Activated CD8-positive, alpha-beta memory T cell treated with anti-CD3 and anti-CD28 coated beads, Interleukin-2, amount 50 U/mL, for 24 hours (primary cell): ENCODE measurements at regions not wholly inside any gene's neighbourhood (a gene's known extent, or its start where the extent isn't known, plus 50 kb on each side); places are given as distances from the start of the nearest gene placed in this dataset.
"Not testable (repeated sequence)": the region's sequence is repeated elsewhere in the genome, so short reads cannot be mapped to it uniquely, and the experiment has no call there.

Experiments
- DNase-seq: peaks from one replicate; pipeline ENCODE4 v3.0.0-alpha.2; 2020; ENCODE audit errors: extremely low read depth

DNA sequence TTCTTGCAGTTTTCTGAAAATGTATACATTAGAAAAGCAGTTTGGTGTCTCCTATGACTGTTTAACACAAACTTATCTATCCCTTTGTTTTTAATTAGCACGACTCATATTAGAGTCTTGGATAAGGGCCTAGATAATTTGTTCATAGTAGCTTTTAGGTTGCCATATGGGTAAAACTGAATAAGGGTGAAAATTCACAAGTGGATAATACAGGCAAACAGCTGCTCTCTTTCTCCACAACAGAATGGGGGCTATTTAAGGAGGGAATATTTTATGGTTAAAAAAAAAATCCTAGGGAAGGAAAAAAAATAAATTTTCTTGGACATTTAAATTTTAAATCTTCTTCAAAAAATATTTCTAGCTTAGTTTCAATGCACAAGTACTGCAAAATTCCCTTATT is 1416.1 kb downstream of the GATA3 start:
- no peak for DNase-seq

GRCh38 chr10:9501944-9502343 is 1447.5 kb downstream of the GATA3 start:
- DNase-seq, result no peak

DNA sequence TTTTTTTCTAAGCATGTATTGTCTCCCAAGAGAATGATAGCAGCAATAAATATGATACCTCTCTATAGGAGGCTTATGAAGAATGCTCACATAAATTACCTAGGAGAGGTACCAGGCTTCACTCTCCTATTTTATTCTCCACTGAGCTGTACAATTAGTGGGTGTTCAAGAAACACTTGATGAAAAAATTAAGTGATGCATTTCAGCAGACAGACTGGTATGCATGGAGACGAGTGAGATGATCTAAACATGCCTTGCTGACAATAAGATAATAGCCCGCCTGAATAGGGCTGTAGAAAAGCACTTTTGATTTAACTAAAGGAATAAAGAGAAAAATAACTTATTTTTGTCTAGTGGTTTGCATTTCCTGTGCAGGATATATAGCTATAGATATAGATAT is 1449.7 kb downstream of the GATA3 start:
- DNase-seq, result no peak

DNA sequence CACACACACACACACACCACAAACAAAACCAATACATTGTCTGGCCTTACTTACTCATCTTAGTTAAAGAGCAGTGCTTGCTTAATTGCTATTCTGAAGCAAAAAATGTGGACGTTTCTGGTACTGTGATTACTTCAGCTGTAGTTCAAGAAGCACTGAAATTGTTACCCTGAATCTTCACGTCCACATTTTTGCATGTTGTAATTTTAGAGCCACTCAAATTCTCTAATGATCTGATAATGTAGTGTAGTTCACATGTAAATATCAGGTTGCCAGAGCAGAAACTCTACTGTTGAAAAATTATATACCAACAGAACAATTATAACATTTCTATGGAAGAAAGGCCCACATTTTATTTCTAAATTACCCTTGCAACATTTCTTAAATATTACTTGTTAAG is 1451.1 kb downstream of the GATA3 start:
- DNase-seq, result no peak

- no peak for DNase-seq
Observed at GRCh38 chr10:9508606-9509005, 1454.1 kb downstream of the GATA3 start.

- DNase-seq, result no peak
Observed at GRCh38 chr10:9510626-9511025, 1456.1 kb downstream of the GATA3 start.

DNA sequence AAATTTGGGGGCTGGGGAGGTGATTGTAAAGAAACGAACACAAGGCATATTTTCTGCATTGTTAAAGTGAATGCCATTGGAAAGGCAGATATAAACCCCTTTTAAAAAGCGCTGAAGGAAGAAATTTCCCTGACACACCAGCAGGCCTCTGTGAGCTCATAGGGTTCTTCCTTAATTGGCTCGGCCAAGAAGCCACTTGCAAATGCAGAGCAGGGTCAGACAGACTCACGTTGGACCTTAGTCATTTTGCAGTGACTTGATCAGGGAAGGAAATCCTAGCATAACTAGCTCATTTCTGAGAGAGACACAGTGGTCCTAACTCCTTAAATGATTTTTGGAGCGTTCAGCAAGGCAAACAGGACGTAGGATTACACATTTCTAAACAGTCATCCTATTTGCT is 1461.4 kb downstream of the GATA3 start:
- DNase-seq, result no peak

DNA sequence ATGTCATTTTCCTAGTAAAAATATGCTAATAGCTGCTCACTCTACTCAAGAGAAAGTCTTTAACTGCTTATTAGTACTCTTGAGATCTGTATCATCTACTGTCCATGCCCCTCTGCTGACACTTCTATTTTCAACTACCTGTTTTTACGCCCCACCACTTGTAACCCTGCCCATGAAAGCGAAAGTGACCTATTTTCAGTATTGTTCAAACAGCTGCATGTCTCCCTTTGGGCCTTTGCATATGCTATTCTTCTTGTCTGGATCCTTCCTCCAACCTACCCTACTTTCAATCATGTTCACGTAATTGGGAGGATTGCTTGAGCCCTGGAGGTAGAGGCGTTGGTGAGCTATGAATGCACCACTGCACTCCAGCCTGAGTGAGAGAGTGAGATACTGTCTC is 1481.3 kb downstream of the GATA3 start:
- DNase-seq, result no peak

- DNase-seq, result no peak
Observed at GRCh38 chr10:9545073-9545472, 1472.6 kb upstream of the CELF2 start.

GRCh38 chr10:9547936-9548904 is 1469.5 kb upstream of the CELF2 start:
- no peak for DNase-seq

DNA sequence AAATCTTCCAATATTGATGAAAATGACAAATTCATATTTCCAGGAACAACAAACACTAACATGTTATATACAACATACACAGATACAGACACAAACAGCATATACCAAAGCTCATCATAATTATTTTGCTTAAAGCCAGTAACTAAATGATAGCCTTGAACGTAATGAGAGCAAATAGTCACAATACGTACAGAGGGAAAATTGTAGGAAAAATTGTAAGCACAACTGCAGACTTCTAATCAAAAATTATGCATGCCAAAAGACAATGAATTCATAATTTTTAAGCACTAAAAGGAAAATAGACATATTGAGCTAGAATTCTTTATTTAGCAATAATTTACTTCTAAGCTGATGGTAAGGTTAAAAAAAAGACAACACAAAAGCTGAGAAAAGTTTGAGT is 1466.9 kb upstream of the CELF2 start:
- no peak for DNase-seq

- DNase-seq, result no peak
Observed at GRCh38 chr10:9554321-9554720, 1463.4 kb upstream of the CELF2 start.

- no peak for DNase-seq
Observed at GRCh38 chr10:9560976-9561375, 1456.7 kb upstream of the CELF2 start.

- no peak for DNase-seq
Observed at GRCh38 chr10:9561821-9562505, 1455.7 kb upstream of the CELF2 start.

- no peak for DNase-seq
Observed at GRCh38 chr10:9577746-9578145, 1439.9 kb upstream of the CELF2 start.

DNA sequence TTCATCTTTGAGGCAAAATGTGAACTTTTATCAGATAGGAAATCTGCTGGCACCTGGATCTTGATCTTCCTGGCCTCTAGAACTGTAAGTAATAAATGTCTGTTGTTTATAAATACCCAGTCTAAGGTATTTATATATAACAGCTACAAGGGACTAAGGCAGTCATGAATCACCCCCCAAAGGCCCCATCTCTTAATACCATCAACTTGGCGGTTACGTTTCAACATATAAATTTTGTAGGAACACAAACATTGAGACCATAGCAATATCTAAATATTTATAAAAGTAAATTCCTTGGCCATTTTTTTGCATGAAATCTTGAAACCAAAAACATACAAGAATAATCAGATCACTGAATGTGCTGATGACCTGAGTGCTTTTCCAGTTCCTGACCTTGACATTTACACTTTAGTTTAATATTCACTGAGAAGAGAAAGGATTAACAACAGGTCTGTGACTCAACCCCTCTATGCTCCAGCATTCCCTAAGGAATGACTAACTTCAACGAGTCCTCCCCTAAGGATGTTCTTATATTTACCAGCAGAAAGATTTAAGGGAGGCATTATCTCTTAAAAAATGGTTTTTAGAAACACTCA is 1438.5 kb upstream of the CELF2 start:
- no peak for DNase-seq

DNA sequence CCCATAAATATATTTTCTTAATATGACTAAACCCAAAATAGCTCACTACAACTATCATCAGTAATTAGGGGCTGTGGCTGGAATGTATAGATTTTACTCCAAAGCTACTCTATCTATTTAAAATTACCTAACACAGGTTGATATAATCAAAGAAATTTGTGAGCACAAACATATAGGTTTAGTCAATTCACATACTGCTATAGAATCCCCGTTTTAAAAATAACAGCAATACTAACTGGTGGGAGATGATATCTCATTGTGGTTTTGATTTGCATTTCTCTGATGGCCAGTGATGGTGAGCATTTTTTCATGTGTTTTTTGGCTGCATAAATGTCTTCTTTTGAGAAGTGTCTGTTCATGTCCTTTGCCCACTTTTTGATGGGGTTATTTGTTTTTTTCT is 1434.9 kb upstream of the CELF2 start:
- DNase-seq, result not testable (repeated sequence)

- no peak for DNase-seq
Observed at GRCh38 chr10:9596368-9596920, 1421.2 kb upstream of the CELF2 start.

DNA sequence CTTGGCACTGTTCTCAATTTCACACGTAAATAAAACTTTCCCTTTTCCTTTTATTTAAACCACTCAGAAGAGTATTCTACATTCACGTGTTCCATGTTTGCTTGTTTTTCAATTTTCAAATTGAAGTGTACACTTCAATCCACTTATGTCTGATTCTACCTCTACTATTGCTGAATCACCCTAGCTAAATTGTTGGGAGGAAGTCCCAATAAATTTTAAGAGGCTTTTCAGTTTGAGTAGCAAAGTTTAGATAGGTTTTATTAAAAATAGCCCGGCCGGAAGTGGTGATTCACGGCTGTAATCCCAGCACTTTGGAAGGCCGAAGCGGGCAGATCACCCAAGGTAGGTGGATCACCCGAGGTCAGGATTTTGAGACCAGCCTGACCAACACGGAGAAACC is 1414.7 kb upstream of the CELF2 start:
- DNase-seq, result no peak

- no peak for DNase-seq
Observed at GRCh38 chr10:9603972-9604371, 1413.7 kb upstream of the CELF2 start.

DNA sequence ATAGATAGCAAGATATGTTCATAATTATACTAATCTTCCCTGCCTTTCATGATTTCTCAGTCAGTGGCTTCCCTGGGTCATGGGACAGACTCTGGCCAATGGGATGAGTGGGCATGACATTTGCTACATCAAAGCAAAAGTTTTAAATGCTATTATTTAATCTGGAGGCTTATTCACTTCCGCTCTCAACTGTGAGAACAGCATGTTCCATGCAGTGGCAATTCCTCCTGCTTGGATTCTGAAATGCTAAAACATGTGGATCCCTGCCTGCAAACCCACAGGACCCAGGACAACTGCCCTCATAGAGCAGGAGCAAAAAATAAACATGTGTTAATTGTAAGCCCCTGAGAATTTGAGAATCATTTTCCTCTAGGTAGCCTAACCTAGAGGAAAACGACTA is 1412.4 kb upstream of the CELF2 start:
- no peak for DNase-seq

- no peak for DNase-seq
Observed at GRCh38 chr10:9608602-9609001, 1409.1 kb upstream of the CELF2 start.
